ENCODE measurements at regions not wholly inside any gene's neighbourhood (a gene's known extent, or its start where the extent isn't known, plus 50 kb on each side); places are given as distances from the start of the nearest gene placed in this dataset.

- no peaks in the 10 kb centered on the region for H3K36me3 Mint-ChIP-seq
- peaks cover 4% of the 10 kb centered on the region for H3K4me1 Mint-ChIP-seq (ENCODE audit: unreplicated experiment)
- H3K4me3 Mint-ChIP-seq, result no peak overlapping the region
- no peaks in the 10 kb centered on the region for H3K9me3 Mint-ChIP-seq
- peaks cover 5% of the 10 kb centered on the region for H3K27me3 Mint-ChIP-seq
- TF ChIP-seq, protein P1, sequence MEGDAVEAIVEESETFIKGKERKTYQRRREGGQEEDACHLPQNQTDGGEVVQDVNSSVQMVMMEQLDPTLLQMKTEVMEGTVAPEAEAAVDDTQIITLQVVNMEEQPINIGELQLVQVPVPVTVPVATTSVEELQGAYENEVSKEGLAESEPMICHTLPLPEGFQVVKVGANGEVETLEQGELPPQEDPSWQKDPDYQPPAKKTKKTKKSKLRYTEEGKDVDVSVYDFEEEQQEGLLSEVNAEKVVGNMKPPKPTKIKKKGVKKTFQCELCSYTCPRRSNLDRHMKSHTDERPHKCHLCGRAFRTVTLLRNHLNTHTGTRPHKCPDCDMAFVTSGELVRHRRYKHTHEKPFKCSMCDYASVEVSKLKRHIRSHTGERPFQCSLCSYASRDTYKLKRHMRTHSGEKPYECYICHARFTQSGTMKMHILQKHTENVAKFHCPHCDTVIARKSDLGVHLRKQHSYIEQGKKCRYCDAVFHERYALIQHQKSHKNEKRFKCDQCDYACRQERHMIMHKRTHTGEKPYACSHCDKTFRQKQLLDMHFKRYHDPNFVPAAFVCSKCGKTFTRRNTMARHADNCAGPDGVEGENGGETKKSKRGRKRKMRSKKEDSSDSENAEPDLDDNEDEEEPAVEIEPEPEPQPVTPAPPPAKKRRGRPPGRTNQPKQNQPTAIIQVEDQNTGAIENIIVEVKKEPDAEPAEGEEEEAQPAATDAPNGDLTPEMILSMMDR (conservative IDR thresholded peaks at IDR 0.05), result no peak
- no peak overlapping the region for H3K27ac Mint-ChIP-seq
- DNase-seq (ENCODE audit: extremely low spot score, unreplicated experiment), result no peak
Observed at GRCh38 chr4:152154433-152154832, 381.5 kb downstream of the FBXW7 start.

DNA sequence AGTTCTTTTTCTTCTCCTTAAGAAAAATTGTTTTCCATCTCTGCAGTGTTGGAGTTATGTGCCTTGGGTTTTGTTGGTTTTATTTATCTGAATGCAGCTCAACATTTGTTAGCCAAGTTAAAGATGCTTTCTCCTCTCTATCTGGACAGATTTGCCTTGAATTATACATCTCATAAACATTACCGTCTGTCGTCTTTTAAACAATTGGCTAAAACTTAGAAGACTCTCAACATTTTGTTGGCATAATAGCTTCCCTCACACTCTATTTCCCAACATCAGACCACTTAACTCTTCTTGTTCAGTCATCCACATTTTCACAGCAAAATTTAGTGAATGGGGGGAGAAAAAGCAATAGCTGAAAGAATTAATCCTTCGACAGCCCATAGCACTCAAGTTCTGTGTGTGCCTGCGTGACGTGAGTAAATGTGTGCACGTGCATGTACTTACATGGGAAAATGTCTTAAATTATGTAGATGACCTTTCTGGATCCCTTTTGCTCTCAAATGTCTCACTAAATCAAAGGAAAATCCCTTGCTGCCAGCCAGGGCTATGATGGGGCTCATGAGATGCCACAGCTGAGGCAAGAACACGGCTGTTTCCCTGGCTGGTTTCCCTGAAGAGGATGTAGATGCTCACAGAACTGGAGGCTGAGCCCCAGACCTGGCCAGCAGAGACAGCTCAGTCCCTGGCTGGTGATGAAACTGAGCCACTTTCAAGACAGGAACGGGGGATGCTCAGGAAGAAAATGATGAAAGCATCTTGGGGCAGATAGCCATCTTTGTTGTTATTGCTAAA lies 382.2 kb downstream of the FBXW7 start:
- TF ChIP-seq, protein P1 (conservative IDR thresholded peaks at IDR 0.05), result no peak
- no peaks in the 10 kb centered on the region for H3K9me3 Mint-ChIP-seq
- H3K27ac Mint-ChIP-seq, result no peak overlapping the region
- no peaks in the 10 kb centered on the region for H3K36me3 Mint-ChIP-seq
- DNase-seq (ENCODE audit: extremely low spot score, unreplicated experiment), result no peak
- peaks cover 4% of the 10 kb centered on the region for H3K4me1 Mint-ChIP-seq (ENCODE audit: unreplicated experiment)
- H3K27me3 Mint-ChIP-seq, result peaks cover 5% of the 10 kb centered on the region
- H3K4me3 Mint-ChIP-seq, result no peak overlapping the region

GRCh38 chr4:152150214-152150613 lies 385.7 kb downstream of the FBXW7 start:
- TF ChIP-seq, protein P1 (conservative IDR thresholded peaks at IDR 0.05), result no peak
- Mint-ChIP-seq H3K4me1 (ENCODE audit: unreplicated experiment) (no peaks in the 10 kb centered on the region), H3K27ac (no peak overlapping the region), H3K9me3 (no peaks in the 10 kb centered on the region), H3K36me3 (no peaks in the 10 kb centered on the region), H3K4me3 (no peak overlapping the region), H3K27me3 (peaks cover 5% of the 10 kb centered on the region)
- no peak for DNase-seq (ENCODE audit: extremely low spot score, unreplicated experiment)

GRCh38 chr4:152149745-152150144 lies 386.1 kb downstream of the FBXW7 start:
- H3K4me3 Mint-ChIP-seq, result no peak overlapping the region
- peaks cover 3% of the 10 kb centered on the region for H3K9me3 Mint-ChIP-seq
- H3K27me3 Mint-ChIP-seq, result peaks cover 5% of the 10 kb centered on the region
- no peak for DNase-seq (ENCODE audit: extremely low spot score, unreplicated experiment)
- H3K4me1 Mint-ChIP-seq (ENCODE audit: unreplicated experiment), result no peaks in the 10 kb centered on the region
- no peaks in the 10 kb centered on the region for H3K36me3 Mint-ChIP-seq
- no peak overlapping the region for H3K27ac Mint-ChIP-seq
- TF ChIP-seq, protein P1 (conservative IDR thresholded peaks at IDR 0.05), result no peak

DNA sequence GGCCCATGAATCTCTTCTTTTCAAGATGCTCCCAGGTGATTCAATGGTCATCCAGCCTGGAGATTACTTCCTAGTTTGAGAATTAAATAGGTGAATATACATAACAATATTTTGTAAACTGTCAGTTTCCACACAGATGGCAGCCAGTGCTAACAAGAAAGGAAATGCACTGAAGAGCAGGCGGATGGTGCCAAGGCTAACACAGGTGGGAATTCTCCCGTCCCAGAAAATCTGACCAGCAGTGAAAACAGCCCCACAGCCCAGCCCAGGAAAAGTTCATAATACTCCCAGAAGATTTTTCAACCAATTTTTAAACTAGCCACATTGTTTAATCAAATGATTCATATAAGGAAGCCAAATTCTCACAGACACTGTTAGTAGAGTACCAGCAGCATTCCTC lies 387.2 kb upstream of the GATB start:
- H3K4me3 Mint-ChIP-seq, result no peak overlapping the region
- H3K36me3 Mint-ChIP-seq, result no peaks in the 10 kb centered on the region
- H3K27me3 Mint-ChIP-seq, result no peaks in the 10 kb centered on the region
- H3K27ac Mint-ChIP-seq, result no peak overlapping the region
- no peak for DNase-seq (ENCODE audit: extremely low spot score, unreplicated experiment)
- TF ChIP-seq, protein P1 (conservative IDR thresholded peaks at IDR 0.05), result no peak
- H3K4me1 Mint-ChIP-seq (ENCODE audit: unreplicated experiment), result no peaks in the 10 kb centered on the region
- peaks cover 11% of the 10 kb centered on the region for H3K9me3 Mint-ChIP-seq
